RPMI7951 (cell line): ENCODE measurements at regions not wholly inside any gene's neighbourhood (a gene's known extent, or its start where the extent isn't known, plus 50 kb on each side); places are given as distances from the start of the nearest gene placed in this dataset.

ENCODE experiments used
- DNase-seq: peaks from one replicate; pipeline ENCODE4 v3.0.0-alpha.2; 2012; ENCODE audit warnings: low read depth

GRCh38 chr2:160876029-160876428, 284.2 kb upstream of the TANK start:
- peak; percentile 50 for DNase-seq

- peak; percentile 44 for DNase-seq
These were observed 283.5 kb upstream of the TANK start for GRCh38 chr2:160876765-160877164.

DNA sequence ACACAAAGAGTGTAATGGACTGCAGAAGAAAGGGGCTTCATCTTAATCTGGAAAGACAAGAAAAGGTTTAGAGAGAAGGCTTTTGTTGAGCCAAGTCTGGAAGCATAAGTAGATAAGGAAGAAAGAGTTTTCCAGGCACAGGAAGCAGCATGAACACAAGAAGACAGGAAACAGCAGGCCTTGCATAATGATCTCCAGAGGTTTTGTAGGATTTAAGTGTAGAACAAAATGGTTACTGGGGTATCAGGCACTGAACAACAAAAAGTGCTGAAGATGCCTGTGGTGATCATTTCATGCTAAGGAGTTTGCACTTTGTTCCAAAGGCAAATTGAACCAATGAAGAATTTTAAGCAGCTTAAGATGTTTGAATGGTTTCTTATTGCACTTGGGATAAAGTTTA, 281.6 kb upstream of the TANK start:
- DNase-seq = no peak

- DNase-seq = no peak
These were observed 277.3 kb upstream of the TANK start for GRCh38 chr2:160882906-160883305.

- no peak for DNase-seq
These were observed 276.2 kb upstream of the TANK start for GRCh38 chr2:160884056-160884455.

GRCh38 chr2:160889439-160890170, 270.6 kb upstream of the TANK start:
- no peak for DNase-seq

DNA sequence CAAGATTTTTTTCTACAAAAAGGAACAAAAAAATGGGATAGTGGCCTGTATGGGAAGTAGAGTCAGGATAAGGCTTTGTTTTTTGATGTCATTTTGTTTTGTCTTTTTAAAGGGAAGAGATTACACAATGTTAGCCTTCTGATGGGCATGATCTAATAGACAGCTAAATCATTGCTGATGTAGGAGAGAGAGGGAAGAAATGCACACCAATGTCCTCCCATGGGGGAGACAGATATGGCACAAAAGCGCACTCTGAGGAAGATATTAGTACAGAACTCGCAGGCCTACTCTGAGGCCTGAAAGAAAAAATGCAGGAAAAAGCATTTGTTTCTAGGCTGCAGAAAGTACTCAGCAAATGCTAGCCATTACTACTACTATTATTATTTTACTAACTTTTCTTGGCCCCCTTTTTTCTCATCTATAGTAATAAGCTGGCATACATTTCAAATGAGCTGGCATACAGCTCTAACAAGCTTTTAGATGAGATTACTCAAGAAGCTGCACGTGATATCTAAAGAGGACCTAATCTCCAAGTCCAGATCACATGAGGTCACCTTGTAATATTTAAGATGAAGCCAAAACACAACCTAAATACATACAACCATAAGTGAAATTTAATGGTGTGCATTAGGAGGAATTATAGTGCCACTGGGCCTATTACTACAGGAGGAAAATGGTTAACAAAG, 269.4 kb upstream of the TANK start:
- no peak for DNase-seq

DNA sequence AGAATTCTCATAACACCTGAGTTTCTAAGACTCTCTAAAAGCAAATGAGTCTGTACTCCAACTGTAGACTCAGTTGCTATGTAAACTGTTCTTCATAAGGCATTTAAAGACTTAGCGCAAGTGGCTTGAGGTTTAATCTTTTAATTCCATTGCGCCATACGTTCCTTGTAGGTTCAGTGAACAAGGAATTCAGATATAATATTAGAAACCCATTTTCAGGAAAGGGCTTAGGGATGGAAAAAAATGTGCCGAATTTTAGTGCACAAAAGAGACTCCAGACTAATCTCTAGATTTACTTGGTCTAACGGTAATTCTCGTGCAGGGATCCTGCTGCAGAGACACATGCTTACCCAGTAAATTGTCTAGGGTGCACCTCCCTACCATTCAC, 268.9 kb upstream of the TANK start:
- no peak for DNase-seq

- DNase-seq = no peak
These were observed 268.0 kb upstream of the TANK start for GRCh38 chr2:160892204-160892603.

- DNase-seq = no peak
These were observed 266.6 kb upstream of the TANK start for GRCh38 chr2:160893581-160893980.

GRCh38 chr2:160898581-160899307, 261.5 kb upstream of the TANK start:
- no peak for DNase-seq

DNA sequence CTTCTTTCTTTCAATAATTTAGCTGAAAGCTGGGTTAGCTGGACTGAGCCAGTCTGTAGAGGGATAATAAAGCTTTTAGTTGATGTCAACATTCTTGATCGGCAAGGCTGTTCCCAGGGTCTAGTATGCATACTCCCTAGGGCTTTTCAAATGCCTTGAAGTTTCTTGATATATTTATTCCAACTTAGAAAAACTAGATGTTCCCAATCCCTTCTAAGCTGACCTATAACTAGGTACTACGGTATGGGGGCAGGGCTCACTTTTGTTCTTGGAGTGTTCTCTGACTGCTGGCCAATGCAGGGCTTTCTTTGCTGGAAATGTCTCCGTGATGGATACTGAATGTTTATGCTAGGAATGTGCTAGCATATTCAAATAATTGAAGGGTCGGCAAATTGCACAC, 258.6 kb upstream of the TANK start:
- no peak for DNase-seq

- DNase-seq = no peak
These were observed 254.4 kb upstream of the TANK start for GRCh38 chr2:160905862-160906261.

DNA sequence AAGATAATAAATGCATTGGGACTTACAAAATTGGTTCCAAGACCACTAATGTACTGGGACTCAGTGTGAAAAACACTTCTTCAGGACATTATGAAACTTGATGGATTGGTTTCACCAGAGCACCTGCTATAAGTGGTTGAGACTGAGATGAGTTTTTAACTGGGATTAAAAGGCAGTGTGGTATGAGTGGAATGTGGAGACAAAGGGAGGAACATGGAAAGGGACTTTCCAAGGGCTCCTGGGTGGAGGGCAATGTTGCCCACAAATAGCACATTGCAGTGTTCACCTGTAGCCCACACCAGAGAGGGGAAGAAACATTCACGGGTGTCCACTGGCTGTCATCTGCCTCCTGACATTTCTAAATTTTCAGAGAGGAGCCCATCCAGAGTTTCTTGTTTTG, 253.3 kb upstream of the TANK start:
- peak; percentile 11 for DNase-seq

- no peak for DNase-seq
These were observed 252.5 kb upstream of the TANK start for GRCh38 chr2:160907738-160908137.

- DNase-seq = no peak
These were observed 252.1 kb upstream of the TANK start for GRCh38 chr2:160908157-160908556.

GRCh38 chr2:160909781-160910242, 250.4 kb upstream of the TANK start:
- DNase-seq = peak; percentile 5

DNA sequence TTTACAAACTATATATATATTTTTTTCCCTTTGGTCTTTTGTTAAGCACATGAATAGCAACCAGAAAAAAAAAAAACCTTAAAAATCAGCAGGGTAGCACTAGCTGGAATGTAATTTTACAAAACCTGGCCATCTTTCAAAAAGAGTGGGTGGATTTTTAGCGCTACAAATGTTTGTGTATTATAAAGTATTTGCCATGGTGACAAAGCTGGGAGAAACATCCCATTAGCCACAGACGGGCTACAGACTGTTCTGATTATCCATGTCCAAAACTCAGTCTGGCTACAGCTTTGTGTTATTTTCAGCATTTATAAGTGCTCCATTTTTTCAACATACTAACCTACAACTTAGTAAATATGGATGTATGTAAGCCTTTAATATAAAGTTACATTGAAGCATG, 249.5 kb upstream of the TANK start:
- peak; percentile 79 for DNase-seq

- DNase-seq = peak; percentile 41
These were observed 249.0 kb upstream of the TANK start for GRCh38 chr2:160911258-160911657.

- DNase-seq = no peak
These were observed 248.0 kb upstream of the TANK start for GRCh38 chr2:160912276-160912675.

DNA sequence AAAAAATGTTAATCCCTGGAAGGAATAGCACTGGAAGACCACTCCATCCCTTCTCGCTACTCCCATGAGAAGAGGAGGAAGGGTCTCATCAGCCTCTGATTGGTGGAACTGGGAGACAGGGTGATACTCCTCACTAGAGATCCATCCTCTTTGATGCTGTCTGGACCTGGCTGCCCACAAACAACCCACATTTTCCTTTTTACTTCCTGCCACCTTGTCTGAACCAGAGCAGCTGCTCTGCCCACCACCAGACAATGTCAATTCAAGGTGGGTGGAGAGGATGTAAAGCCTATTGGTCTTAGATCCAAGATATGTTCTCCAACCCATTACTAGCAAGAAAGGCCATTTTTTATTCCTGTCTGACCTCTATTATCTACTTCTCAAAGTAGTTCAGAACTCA, 246.9 kb upstream of the TANK start:
- DNase-seq = no peak

DNA sequence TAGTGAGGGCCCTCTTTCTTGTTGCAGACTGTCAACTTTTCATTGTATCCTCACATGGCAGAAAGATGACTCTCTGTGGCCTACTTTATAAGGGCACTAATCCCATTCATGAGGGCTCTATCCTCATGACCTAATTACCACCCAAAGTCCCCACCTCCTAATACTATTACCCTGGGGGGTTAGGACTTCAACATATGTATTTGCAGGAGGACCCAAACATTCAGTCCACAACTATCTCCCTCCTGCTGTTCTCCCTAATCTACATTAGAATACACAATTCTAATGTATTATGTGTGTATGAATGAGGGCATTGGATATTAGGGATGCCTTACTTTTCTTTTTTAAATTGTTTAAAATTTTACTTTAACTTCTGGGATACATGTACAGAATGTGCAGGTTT, 246.0 kb upstream of the TANK start:
- no peak for DNase-seq

DNA sequence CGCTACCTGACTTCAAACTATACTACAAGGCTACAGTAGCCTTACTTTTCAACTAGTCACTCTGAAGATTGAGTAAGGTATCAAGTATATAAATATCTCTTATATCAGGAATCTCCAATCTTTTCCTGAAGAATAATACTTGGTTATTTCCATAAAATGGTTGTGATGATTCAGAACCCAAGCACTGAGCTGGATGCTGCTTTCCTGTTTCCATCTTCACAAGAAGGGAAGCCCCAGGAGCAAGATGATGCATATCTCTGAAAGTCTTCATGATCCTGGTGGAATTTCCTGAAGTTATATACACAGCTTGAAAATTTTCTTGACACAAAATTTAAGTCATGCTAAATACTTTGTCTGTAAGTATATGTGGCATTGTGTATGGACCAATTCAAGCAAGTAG, 243.9 kb upstream of the TANK start:
- DNase-seq = peak; percentile 10
